Transverse colon (tissue), 3 donors: ENCODE measurements at regions not wholly inside any gene's neighbourhood (a gene's known extent, or its start where the extent isn't known, plus 50 kb on each side); places are given as distances from the start of the nearest gene placed in this dataset.

Source experiments
- POLR2A ChIP-seq: fragments of 450-650 bp; IDR thresholded peaks from one replicate; pipeline ENCODE4 v1.6.1; 2016; ENCODE audit warnings: antibody characterized with exemption, mild to moderate bottlenecking, moderate library complexity
- TF ChIP-seq, protein P1 (sequence below), 5 experiments: fragments of 200-600 bp in 3 of 5; fragments of 450-650 bp in 2 of 5; sonication (generic) in 3 of 5; IDR thresholded peaks; 1 replicate in 2 of 5; 2 replicates in 3 of 5; pipeline ENCODE4 v1.5.1; 2016 to 2017; ENCODE audit warnings: antibody characterized with exemption in 5 of 5, inconsistent platforms in 3 of 5, mild to moderate bottlenecking in 2 of 5, moderate library complexity in 1 of 5

DNA sequence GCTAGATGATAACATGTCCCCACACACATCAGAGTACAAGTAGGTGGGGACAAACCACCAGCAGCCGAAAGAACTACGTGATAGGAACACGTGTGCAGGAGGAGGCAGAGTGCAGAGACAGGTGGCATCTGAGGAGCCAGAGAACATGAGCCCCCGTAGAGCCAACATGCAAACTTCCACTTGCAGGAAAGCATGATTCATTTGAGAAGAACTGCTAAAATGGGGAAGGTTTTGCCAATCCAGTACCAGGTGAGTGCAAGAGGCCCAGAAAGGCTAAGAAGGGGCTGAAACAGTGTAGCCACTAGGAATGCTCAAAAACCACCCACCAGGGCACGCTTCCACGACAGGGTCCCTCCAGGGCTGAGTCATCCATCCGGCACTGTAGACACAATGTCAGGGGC lies 149.8 kb upstream of the TENM3 start:
- TF ChIP-seq, protein P1, sequence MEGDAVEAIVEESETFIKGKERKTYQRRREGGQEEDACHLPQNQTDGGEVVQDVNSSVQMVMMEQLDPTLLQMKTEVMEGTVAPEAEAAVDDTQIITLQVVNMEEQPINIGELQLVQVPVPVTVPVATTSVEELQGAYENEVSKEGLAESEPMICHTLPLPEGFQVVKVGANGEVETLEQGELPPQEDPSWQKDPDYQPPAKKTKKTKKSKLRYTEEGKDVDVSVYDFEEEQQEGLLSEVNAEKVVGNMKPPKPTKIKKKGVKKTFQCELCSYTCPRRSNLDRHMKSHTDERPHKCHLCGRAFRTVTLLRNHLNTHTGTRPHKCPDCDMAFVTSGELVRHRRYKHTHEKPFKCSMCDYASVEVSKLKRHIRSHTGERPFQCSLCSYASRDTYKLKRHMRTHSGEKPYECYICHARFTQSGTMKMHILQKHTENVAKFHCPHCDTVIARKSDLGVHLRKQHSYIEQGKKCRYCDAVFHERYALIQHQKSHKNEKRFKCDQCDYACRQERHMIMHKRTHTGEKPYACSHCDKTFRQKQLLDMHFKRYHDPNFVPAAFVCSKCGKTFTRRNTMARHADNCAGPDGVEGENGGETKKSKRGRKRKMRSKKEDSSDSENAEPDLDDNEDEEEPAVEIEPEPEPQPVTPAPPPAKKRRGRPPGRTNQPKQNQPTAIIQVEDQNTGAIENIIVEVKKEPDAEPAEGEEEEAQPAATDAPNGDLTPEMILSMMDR (IDR thresholded peaks at IDR 0.05): no peak
- no peak for TF ChIP-seq POLR2A
